GM12878 (cell line): ENCODE measurements at regions not wholly inside any gene's neighbourhood (a gene's known extent, or its start where the extent isn't known, plus 50 kb on each side); places are given as distances from the start of the nearest gene placed in this dataset.

Source experiments
- ATAC-seq: fragments of 200-7000 bp; cut with Tn5 transposase; 3 replicates; pipeline ENCODE4 v1.9.1; 2020; ENCODE audit warnings: mild to moderate bottlenecking, moderate library complexity
- BruUV-seq: library from RNA; stranded (reverse); fragments of 400-500 nt; replicated peaks from 2 replicates; lab custom pipeline; 2021; lab: Mats Ljungman, UMichigan
- CTCF ChIA-PET: fragments of 300-600 bp; sonication (Branson Sonifier 250); formaldehyde crosslinking; extraction: SDS; loops from one replicate; lab custom pipeline; 2021; ENCODE audit warnings: inconsistent platforms; lab: Yijun Ruan, JAX
- POLR2A ChIA-PET: fragments of 350-600 bp; formaldehyde crosslinking; extraction: SDS; loops from one replicate; lab custom pipeline; 2021; ENCODE audit warnings: inconsistent platforms; lab: Charles Lee
- RAD21 ChIA-PET: fragments of 300-600 bp; sonication (Branson Sonifier 250); formaldehyde crosslinking; loops from one replicate; lab custom pipeline; 2023; ENCODE audit warnings: antibody characterized with exemption; ENCODE audit not compliant: unreplicated experiment; lab: Charles Lee
- SMC1A ChIA-PET: fragments of 300-600 bp; sonication (Branson Sonifier 250); formaldehyde crosslinking; loops from one replicate; lab custom pipeline; 2023; ENCODE audit not compliant: unreplicated experiment, uncharacterized antibody; lab: Charles Lee
- DNase-seq: peaks from one replicate; pipeline ENCODE4 v3.0.0-alpha.2; 2011; ENCODE audit warnings: low read depth, low spot score
- FAIRE-seq: peaks from 3 replicates; lab custom pipeline; 2011; peaks lifted over from hg19 to GRCh38; lab: Jason Lieb, UNC
- H2AFZ ChIP-seq: 2 replicates; pipeline ENCODE4 v1.6.0; 2011; ENCODE audit warnings: low read depth, low read length, control low read depth; ENCODE audit not compliant: control insufficient read depth
- H3K27ac ChIP-seq: 2 replicates; pipeline ENCODE4 v1.5.1; 2011; ENCODE audit warnings: control low read depth; ENCODE audit not compliant: control insufficient read depth, insufficient read depth
- H3K27me3 ChIP-seq, 2 experiments: replicated peaks in 1 of 2; 2 replicates each; pipeline versions ENCODE4 v1.6.0 to v1.6.1; 2011; ENCODE audit warnings: low read length in 1 of 2; ENCODE audit not compliant: control insufficient read depth in 2 of 2, insufficient read depth in 2 of 2
- H3K36me3 ChIP-seq, 2 experiments: 2 replicates each; pipeline ENCODE4 v1.5.1; 2011; ENCODE audit warnings: low read length in 1 of 2; ENCODE audit not compliant: control insufficient read depth in 2 of 2, insufficient read depth in 2 of 2
- H3K4me1 ChIP-seq: 2 replicates; pipeline ENCODE4 v1.6.1; 2011; ENCODE audit warnings: mild to moderate bottlenecking, low read length, moderate library complexity, mixed read lengths; ENCODE audit not compliant: control insufficient read depth, insufficient read depth
- H3K4me2 ChIP-seq: 2 replicates; pipeline ENCODE4 v1.6.0; 2011; ENCODE audit warnings: control low read depth; ENCODE audit not compliant: control insufficient read depth, insufficient read depth
- H3K4me3 ChIP-seq: fragments of 200-600 bp; sonication (generic); 2 replicates; pipeline ENCODE4 v1.5.1; 2016
- H3K79me2 ChIP-seq: 2 replicates; pipeline ENCODE4 v1.6.0; 2011; ENCODE audit warnings: low read length; ENCODE audit not compliant: control insufficient read depth, insufficient read depth
- H3K9ac ChIP-seq: 2 replicates; pipeline ENCODE4 v1.8.0; 2011; ENCODE audit warnings: low read length, control low read depth, mixed read lengths; ENCODE audit not compliant: control insufficient read depth, insufficient read depth
- H3K9me3 ChIP-seq: replicated peaks from 3 replicates; pipeline ENCODE4 v1.5.1; 2011; ENCODE audit warnings: mild to moderate bottlenecking, low read length; ENCODE audit not compliant: control insufficient read depth, insufficient read depth
- H4K20me1 ChIP-seq: 2 replicates; pipeline ENCODE4 v1.6.0; 2011; ENCODE audit not compliant: control insufficient read depth, insufficient read depth
- BACH1 ChIP-seq: fragments of 450-650 bp; IDR thresholded peaks from 2 replicates; pipeline ENCODE4 v1.6.1; 2017; ENCODE audit warnings: mild to moderate bottlenecking, borderline replicate concordance
- CTCF ChIP-seq, 3 experiments: IDR thresholded peaks in 2 of 3; conservative IDR thresholded peaks in 1 of 3; 2 replicates each; pipeline ENCODE4 v1.5.1; 2011; ENCODE audit warnings: low read depth in 3 of 3, low read length in 3 of 3, mild to moderate bottlenecking in 3 of 3, control low read depth in 2 of 3, moderate library complexity in 2 of 3, inconsistent platforms in 1 of 3, mixed read lengths in 1 of 3; ENCODE audit not compliant: control insufficient read depth in 2 of 3, insufficient read depth in 1 of 3; ENCODE audit errors: extremely low read depth in 1 of 3
- EP300 ChIP-seq, 2 experiments: fragments of 150-350 bp in 1 of 2; IDR thresholded peaks; 2 replicates each; pipeline ENCODE4 v1.6.1; 2011 to 2012; ENCODE audit warnings: low read depth in 2 of 2, low read length in 2 of 2, borderline replicate concordance in 1 of 2, improper control_type of control experiment in 1 of 2, inconsistent platforms in 1 of 2; ENCODE audit not compliant: control insufficient read depth in 1 of 2
- LARP7 ChIP-seq: fragments of 450-650 bp; IDR thresholded peaks from 2 replicates; pipeline ENCODE4 v1.6.1; 2017; ENCODE audit warnings: mild to moderate bottlenecking
- NFIC ChIP-seq: IDR thresholded peaks from 2 replicates; pipeline ENCODE4 v1.6.1; 2012; ENCODE audit warnings: low read depth, mild to moderate bottlenecking, inconsistent platforms, low read length, moderate library complexity
- NR2C2 ChIP-seq: IDR thresholded peaks from 2 replicates; pipeline ENCODE4 v1.6.1; 2011; ENCODE audit warnings: borderline replicate concordance, low read depth; ENCODE audit not compliant: control insufficient read depth, insufficient read length
- PAX5 ChIP-seq: IDR thresholded peaks from 2 replicates; pipeline ENCODE4 v1.6.1; 2011; ENCODE audit warnings: low read depth, low read length, borderline replicate concordance
- PML ChIP-seq: IDR thresholded peaks from 2 replicates; pipeline ENCODE4 v1.6.1; 2012; ENCODE audit warnings: low read length, inconsistent platforms
- RAD21 ChIP-seq: IDR thresholded peaks from 2 replicates; pipeline ENCODE4 v1.6.1; 2011; ENCODE audit warnings: mild to moderate bottlenecking, low read depth, low read length, moderate library complexity; ENCODE audit not compliant: insufficient read depth
- RFX5 ChIP-seq: IDR thresholded peaks from 2 replicates; pipeline ENCODE4 v1.6.1; 2011; ENCODE audit warnings: low read depth, low read length, improper control_type of control experiment
- SMC3 ChIP-seq: IDR thresholded peaks from 2 replicates; pipeline ENCODE4 v1.6.1; 2011; ENCODE audit warnings: low read length, improper control_type of control experiment, borderline replicate concordance
- SPI1 ChIP-seq: IDR thresholded peaks from 2 replicates; pipeline ENCODE4 v1.6.1; 2011; ENCODE audit warnings: low read depth, mild to moderate bottlenecking, low read length, moderate library complexity, borderline replicate concordance; ENCODE audit not compliant: insufficient read depth
- TCF12 ChIP-seq: IDR thresholded peaks from 2 replicates; pipeline ENCODE4 v1.6.1; 2011; ENCODE audit warnings: low read depth, mild to moderate bottlenecking, low read length
- ZNF217 ChIP-seq: fragments of 450-650 bp; IDR thresholded peaks from 2 replicates; pipeline ENCODE4 v1.6.1; 2017; ENCODE audit warnings: antibody characterized with exemption, mild to moderate bottlenecking
- WGBS: methylation state at CpG from one replicate; pipeline ENCODE4 v1.1.6; 2016; ENCODE audit warnings: low lambda C conversion rate; ENCODE audit not compliant: insufficient replicate concordance, insufficient coverage; ENCODE audit errors: missing lambda C conversion rate; 5-methylcytosine and 5-hydroxymethylcytosine counted together
- in situ Hi-C: fragments of 300-500 bp; cut with MboI; formaldehyde crosslinking; loops from 9 replicates; pipeline ENCODE4 v1.14.3; 2018; ENCODE audit warnings: mixed read lengths
- intact Hi-C: fragments of 100-400 bp; cut with micrococcal nuclease; formaldehyde crosslinking; loops from one replicate; pipeline ENCODE4 v1.14.2; 2022; ENCODE audit not compliant: unreplicated experiment
- TF ChIP-seq, protein P1 (sequence below): fragments of 450-650 bp; IDR thresholded peaks from 2 replicates; pipeline ENCODE4 v1.6.1; 2017; ENCODE audit warnings: mild to moderate bottlenecking
- TF ChIP-seq, protein P2 (sequence below): fragments of 450-650 bp; IDR thresholded peaks from 2 replicates; pipeline ENCODE4 v1.6.1; 2017; ENCODE audit warnings: antibody characterized with exemption, mild to moderate bottlenecking, moderate library complexity

DNA sequence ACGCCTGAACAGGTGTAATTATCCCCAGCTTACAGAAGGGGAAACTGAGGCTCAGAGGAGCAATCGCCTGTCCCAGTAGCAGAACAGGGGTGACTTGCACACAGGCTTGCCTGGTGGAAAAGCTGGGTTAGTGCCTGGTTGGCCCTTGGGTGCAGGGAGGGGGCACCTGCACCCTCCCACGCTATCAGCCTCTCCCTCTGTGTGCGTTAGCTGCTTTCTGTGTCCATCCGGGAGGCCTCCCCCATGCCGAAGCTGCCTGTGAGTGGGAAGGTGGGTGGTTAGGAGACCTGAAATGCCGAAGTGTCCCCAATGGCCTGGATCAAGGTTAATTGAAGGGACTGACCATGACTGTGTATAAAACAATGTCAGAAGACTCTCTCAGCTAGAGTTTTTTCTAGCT is 295.0 kb downstream of the ZNF536 start (continued):
- TF ChIP-seq, protein P1, sequence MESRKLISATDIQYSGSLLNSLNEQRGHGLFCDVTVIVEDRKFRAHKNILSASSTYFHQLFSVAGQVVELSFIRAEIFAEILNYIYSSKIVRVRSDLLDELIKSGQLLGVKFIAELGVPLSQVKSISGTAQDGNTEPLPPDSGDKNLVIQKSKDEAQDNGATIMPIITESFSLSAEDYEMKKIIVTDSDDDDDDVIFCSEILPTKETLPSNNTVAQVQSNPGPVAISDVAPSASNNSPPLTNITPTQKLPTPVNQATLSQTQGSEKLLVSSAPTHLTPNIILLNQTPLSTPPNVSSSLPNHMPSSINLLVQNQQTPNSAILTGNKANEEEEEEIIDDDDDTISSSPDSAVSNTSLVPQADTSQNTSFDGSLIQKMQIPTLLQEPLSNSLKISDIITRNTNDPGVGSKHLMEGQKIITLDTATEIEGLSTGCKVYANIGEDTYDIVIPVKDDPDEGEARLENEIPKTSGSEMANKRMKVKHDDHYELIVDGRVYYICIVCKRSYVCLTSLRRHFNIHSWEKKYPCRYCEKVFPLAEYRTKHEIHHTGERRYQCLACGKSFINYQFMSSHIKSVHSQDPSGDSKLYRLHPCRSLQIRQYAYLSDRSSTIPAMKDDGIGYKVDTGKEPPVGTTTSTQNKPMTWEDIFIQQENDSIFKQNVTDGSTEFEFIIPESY, result no peak

DNA sequence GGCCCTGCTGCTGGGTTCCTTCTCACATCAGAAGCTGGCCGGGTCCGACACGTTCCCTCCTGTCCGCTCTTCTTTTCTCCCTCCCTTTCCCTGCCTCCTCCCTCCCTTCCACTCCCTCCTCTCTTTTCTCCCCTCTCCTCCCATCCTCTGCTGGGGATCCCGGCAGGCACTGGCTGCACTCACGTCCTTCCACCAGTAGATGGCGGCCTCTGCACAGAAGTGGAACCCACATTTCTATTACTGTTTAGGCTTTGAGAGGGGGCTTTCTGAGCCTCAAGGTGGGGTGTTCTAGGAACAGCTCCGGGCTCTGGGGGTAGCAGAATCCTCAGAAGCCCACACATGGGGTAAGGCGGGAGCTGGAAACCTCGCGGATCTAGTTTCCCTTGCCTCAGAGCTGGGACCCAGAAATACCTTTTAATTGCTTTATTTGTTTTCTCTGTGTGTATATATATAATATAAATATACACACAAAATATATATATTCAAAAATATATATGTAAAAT is 294.2 kb downstream of the ZNF536 start:
- ATAC-seq (peak; percentile 70), DNase-seq (no peak), FAIRE-seq (no peak)
- no peaks in the 10 kb centered on the region for H3K27me3 ChIP-seq
- no peaks in the 10 kb centered on the region for H3K4me1 ChIP-seq
- intact Hi-C loops, result loop anchor here (5.0 kb wide), 1 partner anchor 1556 kb away; no protein-coding TSS in a partner anchor
- ChIA-PET SMC1A (interaction anchor here (1.2 to 1.4 kb wide), 2 partner anchors 17 to 1903 kb away, joined by 3 to 4 read pairs; no protein-coding TSS in a partner anchor), CTCF (interaction anchor here (0.7 to 3.0 kb wide), 14 partner anchors 9 to 1913 kb away, joined by 3 to 24 read pairs (median 5); no protein-coding TSS in a partner anchor), POLR2A (no interaction called here), RAD21 (interaction anchor here (1.0 kb wide), 1 partner anchor 9 kb away, joined by 5 read pairs; no protein-coding TSS in a partner anchor)
- H3K4me2 ChIP-seq, result no peak overlapping the region
- in situ Hi-C loops, result loop anchor here (5.0 kb wide), 1 partner anchor 1901 kb away; no protein-coding TSS in a partner anchor
- H3K27ac ChIP-seq, result no peak overlapping the region
- no peak overlapping the region for H3K4me3 ChIP-seq
- H3K36me3 ChIP-seq, result no peaks in the 10 kb centered on the region
- H3K9ac ChIP-seq, result no peak overlapping the region
- WGBS, result 4% methylated on average over 8 of the region's 11 CpGs
- no peak overlapping the region for H2AFZ ChIP-seq
- BruUV-seq, result no TSS peak
- no peaks in the 10 kb centered on the region for H4K20me1 ChIP-seq
- H3K79me2 ChIP-seq, result no peaks in the 10 kb centered on the region
- no peaks in the 10 kb centered on the region for H3K9me3 ChIP-seq
- TF ChIP-seq PML (no peak), BACH1 (no peak), ZNF217 (no peak), RFX5 (no peak), RAD21 (peak; percentile 72), NFIC (no peak), NR2C2 (no peak), SMC3 (peak; percentile 53), LARP7 (no peak), TCF12 (no peak), CTCF (IDR thresholded peaks at IDR 0.05 in 2 of 3, conservative IDR thresholded peaks at IDR 0.05 in 1 of 3; ENCODE audit: control insufficient read depth in 2 of 3, extremely low read depth in 1 of 3, insufficient read depth in 1 of 3, low read depth in 3 of 3, low read length in 3 of 3) (peak; percentile 85 to 96 (median 91)), SPI1 (no peak), PAX5 (no peak), EP300 (IDR thresholded peaks at IDR 0.05; ENCODE audit: borderline replicate concordance in 1 of 2, control insufficient read depth in 1 of 2, low read depth in 2 of 2, low read length in 2 of 2) (no peak)
- TF ChIP-seq, protein P2, sequence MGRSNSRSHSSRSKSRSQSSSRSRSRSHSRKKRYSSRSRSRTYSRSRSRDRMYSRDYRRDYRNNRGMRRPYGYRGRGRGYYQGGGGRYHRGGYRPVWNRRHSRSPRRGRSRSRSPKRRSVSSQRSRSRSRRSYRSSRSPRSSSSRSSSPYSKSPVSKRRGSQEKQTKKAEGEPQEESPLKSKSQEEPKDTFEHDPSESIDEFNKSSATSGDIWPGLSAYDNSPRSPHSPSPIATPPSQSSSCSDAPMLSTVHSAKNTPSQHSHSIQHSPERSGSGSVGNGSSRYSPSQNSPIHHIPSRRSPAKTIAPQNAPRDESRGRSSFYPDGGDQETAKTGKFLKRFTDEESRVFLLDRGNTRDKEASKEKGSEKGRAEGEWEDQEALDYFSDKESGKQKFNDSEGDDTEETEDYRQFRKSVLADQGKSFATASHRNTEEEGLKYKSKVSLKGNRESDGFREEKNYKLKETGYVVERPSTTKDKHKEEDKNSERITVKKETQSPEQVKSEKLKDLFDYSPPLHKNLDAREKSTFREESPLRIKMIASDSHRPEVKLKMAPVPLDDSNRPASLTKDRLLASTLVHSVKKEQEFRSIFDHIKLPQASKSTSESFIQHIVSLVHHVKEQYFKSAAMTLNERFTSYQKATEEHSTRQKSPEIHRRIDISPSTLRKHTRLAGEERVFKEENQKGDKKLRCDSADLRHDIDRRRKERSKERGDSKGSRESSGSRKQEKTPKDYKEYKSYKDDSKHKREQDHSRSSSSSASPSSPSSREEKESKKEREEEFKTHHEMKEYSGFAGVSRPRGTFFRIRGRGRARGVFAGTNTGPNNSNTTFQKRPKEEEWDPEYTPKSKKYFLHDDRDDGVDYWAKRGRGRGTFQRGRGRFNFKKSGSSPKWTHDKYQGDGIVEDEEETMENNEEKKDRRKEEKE, result no peak
